ENCODE measurements at regions not wholly inside any gene's neighbourhood (a gene's known extent, or its start where the extent isn't known, plus 50 kb on each side); places are given as distances from the start of the nearest gene placed in this dataset.

- Histone ChIP-seq H3K79me1 (ENCODE audit: insufficient read depth, low read depth, low read length, poor library complexity, severe bottlenecking) (no peaks in the 10 kb centered on the region), H3K56ac (ENCODE audit: insufficient read length, low read depth, low read length) (no peak overlapping the region), H2BK5ac (ENCODE audit: insufficient read length, low read length) (no peak overlapping the region), H4K5ac (ENCODE audit: insufficient read length, low read depth, low read length) (no peak overlapping the region), H3K4ac (ENCODE audit: low read depth, low read length) (no peak overlapping the region), H2BK120ac (ENCODE audit: low read depth, low read length, poor library complexity, severe bottlenecking) (no peak overlapping the region), H2BK12ac (ENCODE audit: insufficient read length, low read depth, low read length) (no peak overlapping the region), H3K27me3 (ENCODE audit: insufficient read depth, low read length) (no peaks in the 10 kb centered on the region), H3K27ac (ENCODE audit: insufficient read length, low read depth, low read length) (no peak overlapping the region), H2BK20ac (ENCODE audit: low read depth, low read length, poor library complexity, severe bottlenecking) (no peak overlapping the region), H4K20me1 (ENCODE audit: control insufficient read depth, insufficient read depth, insufficient read length) (no peaks in the 10 kb centered on the region), H2BK15ac (ENCODE audit: low read depth, low read length) (no peak overlapping the region), H3K4me1 (ENCODE audit: insufficient read depth, low read length) (no peaks in the 10 kb centered on the region), H3K79me2 (ENCODE audit: insufficient read depth, low read length) (no peaks in the 10 kb centered on the region), H4K91ac (ENCODE audit: insufficient read length, low read depth, low read length) (no peak overlapping the region), H2AK5ac (ENCODE audit: insufficient read length, low read length) (no peak overlapping the region), H4K8ac (replicated peaks; ENCODE audit: insufficient read length, low read depth, low read length) (no peak overlapping the region), H3T11ph (ENCODE audit: low read length) (no peak overlapping the region), H3K23ac (ENCODE audit: insufficient read length, low read depth, low read length) (no peak overlapping the region), H3K4me2 (ENCODE audit: insufficient read depth, insufficient read length, low read length) (no peak overlapping the region), H3K14ac (ENCODE audit: insufficient read depth, low read length) (no peak overlapping the region), H2AFZ (ENCODE audit: low read length) (no peak overlapping the region), H3K23me2 (ENCODE audit: insufficient read length, low read depth, low read length, poor library complexity, severe bottlenecking) (no peaks in the 10 kb centered on the region), H3K9ac (ENCODE audit: extremely low read depth, insufficient read length, low read length) (no peak overlapping the region), H3K18ac (ENCODE audit: insufficient read length, low read depth, low read length) (no peak overlapping the region), H3K9me3 (ENCODE audit: control insufficient read depth, low read depth, low read length) (no peaks in the 10 kb centered on the region)
- no peak overlapping the region for H3K4me3 Mint-ChIP-seq
- H3K27me3 Mint-ChIP-seq (ENCODE audit: low read depth): no peaks in the 10 kb centered on the region
- DNase-seq: no peak
- no peak for TF ChIP-seq CTCF (conservative IDR thresholded peaks at IDR 0.05)
- H3K27ac Mint-ChIP-seq: no peak overlapping the region
- H3K36me3 Mint-ChIP-seq (ENCODE audit: insufficient read depth in 1 of 3, low read depth in 3 of 3): no peaks in the 10 kb centered on the region
- H3K9me3 Mint-ChIP-seq: no peaks in the 10 kb centered on the region
- no peaks in the 10 kb centered on the region for H3K4me1 Mint-ChIP-seq
- no CpG with 5 or more reads among the region's 1 CpG for WGBS (ENCODE audit: extremely low coverage, insufficient read length, low lambda C conversion rate)
Observed at GRCh38 chr5:143962201-143962600, 150.2 kb downstream of the HMHB1 start.
